ENCODE measurements at regions not wholly inside any gene's neighbourhood (a gene's known extent, or its start where the extent isn't known, plus 50 kb on each side); places are given as distances from the start of the nearest gene placed in this dataset.

- TF ChIP-seq CTCF (optimal IDR thresholded peaks at IDR 0.05 in 1 of 3, IDR thresholded peaks at IDR 0.05 in 1 of 3, conservative IDR thresholded peaks at IDR 0.05 in 1 of 3; ENCODE audit: extremely low read depth in 1 of 3, insufficient read depth in 2 of 3, low read length in 3 of 3), result no peak
- TF ChIP-seq EZH2 (IDR thresholded peaks at IDR 0.05; ENCODE audit: low read length), result no peak
These were observed 266.9 kb downstream of the SIPA1L2 start for GRCh38 chr1:232363008-232363407.

Measured in keratinocyte (primary cell).